Nephron progenitor cell (in vitro differentiated cells): ENCODE measurements at regions not wholly inside any gene's neighbourhood (a gene's known extent, or its start where the extent isn't known, plus 50 kb on each side); places are given as distances from the start of the nearest gene placed in this dataset.

Source experiments
- DNase-seq: peaks from one replicate; pipeline ENCODE4 v3.0.0; 2021
- H3K27ac Mint-ChIP-seq: 2 replicates; pipeline ENCODE4 v1.8.0; 2021; ENCODE audit warnings: mild to moderate bottlenecking, moderate library complexity, mixed read lengths
- H3K27me3 Mint-ChIP-seq: 2 replicates; pipeline ENCODE4 v1.8.0; 2021; ENCODE audit warnings: mild to moderate bottlenecking, low read depth, mixed read lengths; ENCODE audit not compliant: poor library complexity
- H3K36me3 Mint-ChIP-seq: 2 replicates; pipeline ENCODE4 v1.8.0; 2021; ENCODE audit warnings: low read depth, mixed read lengths
- H3K4me1 Mint-ChIP-seq: 2 replicates; pipeline ENCODE4 v1.8.0; 2021; ENCODE audit warnings: mixed read lengths
- H3K4me3 Mint-ChIP-seq: 2 replicates; pipeline ENCODE4 v1.8.0; 2021; ENCODE audit warnings: mild to moderate bottlenecking, moderate library complexity, mixed read lengths
- H3K9me3 Mint-ChIP-seq: 2 replicates; pipeline ENCODE4 v1.8.0; 2021; ENCODE audit warnings: mild to moderate bottlenecking, moderate library complexity, mixed read lengths
- TF ChIP-seq, protein P1 (sequence below): fragments of 200-600 bp; sonication (generic); IDR thresholded peaks from 2 replicates; pipeline ENCODE4 v1.5.0; 2021; ENCODE audit warnings: antibody characterized with exemption

GRCh38 chr9:27633764-27634163 is 60.5 kb upstream of the C9orf72 start:
- no peak for DNase-seq
- no peak overlapping the region for H3K27ac Mint-ChIP-seq
- no peaks in the 10 kb centered on the region for H3K4me1 Mint-ChIP-seq
- no peaks in the 10 kb centered on the region for H3K36me3 Mint-ChIP-seq
- peaks cover 6% of the 10 kb centered on the region for H3K9me3 Mint-ChIP-seq
- H3K27me3 Mint-ChIP-seq = peaks cover 3% of the 10 kb centered on the region
- TF ChIP-seq, protein P1, sequence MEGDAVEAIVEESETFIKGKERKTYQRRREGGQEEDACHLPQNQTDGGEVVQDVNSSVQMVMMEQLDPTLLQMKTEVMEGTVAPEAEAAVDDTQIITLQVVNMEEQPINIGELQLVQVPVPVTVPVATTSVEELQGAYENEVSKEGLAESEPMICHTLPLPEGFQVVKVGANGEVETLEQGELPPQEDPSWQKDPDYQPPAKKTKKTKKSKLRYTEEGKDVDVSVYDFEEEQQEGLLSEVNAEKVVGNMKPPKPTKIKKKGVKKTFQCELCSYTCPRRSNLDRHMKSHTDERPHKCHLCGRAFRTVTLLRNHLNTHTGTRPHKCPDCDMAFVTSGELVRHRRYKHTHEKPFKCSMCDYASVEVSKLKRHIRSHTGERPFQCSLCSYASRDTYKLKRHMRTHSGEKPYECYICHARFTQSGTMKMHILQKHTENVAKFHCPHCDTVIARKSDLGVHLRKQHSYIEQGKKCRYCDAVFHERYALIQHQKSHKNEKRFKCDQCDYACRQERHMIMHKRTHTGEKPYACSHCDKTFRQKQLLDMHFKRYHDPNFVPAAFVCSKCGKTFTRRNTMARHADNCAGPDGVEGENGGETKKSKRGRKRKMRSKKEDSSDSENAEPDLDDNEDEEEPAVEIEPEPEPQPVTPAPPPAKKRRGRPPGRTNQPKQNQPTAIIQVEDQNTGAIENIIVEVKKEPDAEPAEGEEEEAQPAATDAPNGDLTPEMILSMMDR = no peak
- no peak overlapping the region for H3K4me3 Mint-ChIP-seq

DNA sequence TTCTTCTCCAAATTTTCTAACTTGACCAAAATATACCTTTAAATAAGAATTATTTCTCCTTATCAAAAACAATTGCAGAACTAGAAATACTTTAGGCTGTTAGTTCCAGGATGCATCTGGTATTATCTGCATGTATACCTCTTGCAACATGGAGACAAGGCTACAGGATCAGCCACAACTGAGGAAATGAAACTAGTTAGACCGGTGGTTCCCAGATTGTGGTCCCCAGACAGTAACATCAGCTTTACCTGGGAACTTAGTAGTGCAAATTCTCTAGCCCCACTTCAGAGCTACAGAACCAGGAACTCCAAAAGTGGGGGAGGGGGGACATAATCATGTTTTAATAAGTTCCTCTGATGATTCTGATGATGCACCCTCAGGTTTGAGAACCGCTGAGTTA is 61.6 kb upstream of the C9orf72 start:
- Mint-ChIP-seq H3K27me3 (peaks cover 3% of the 10 kb centered on the region), H3K9me3 (peaks cover 6% of the 10 kb centered on the region), H3K4me3 (no peak overlapping the region), H3K36me3 (no peaks in the 10 kb centered on the region), H3K27ac (no peak overlapping the region), H3K4me1 (no peaks in the 10 kb centered on the region)
- TF ChIP-seq, protein P1 = no peak
- DNase-seq = no peak

GRCh38 chr9:27638716-27639115 is 65.4 kb upstream of the C9orf72 start:
- DNase-seq = no peak
- Mint-ChIP-seq H3K4me3 (no peak overlapping the region), H3K4me1 (no peaks in the 10 kb centered on the region), H3K36me3 (no peaks in the 10 kb centered on the region), H3K27me3 (peaks cover 3% of the 10 kb centered on the region), H3K27ac (no peak overlapping the region), H3K9me3 (no peaks in the 10 kb centered on the region)
- TF ChIP-seq, protein P1 = no peak

DNA sequence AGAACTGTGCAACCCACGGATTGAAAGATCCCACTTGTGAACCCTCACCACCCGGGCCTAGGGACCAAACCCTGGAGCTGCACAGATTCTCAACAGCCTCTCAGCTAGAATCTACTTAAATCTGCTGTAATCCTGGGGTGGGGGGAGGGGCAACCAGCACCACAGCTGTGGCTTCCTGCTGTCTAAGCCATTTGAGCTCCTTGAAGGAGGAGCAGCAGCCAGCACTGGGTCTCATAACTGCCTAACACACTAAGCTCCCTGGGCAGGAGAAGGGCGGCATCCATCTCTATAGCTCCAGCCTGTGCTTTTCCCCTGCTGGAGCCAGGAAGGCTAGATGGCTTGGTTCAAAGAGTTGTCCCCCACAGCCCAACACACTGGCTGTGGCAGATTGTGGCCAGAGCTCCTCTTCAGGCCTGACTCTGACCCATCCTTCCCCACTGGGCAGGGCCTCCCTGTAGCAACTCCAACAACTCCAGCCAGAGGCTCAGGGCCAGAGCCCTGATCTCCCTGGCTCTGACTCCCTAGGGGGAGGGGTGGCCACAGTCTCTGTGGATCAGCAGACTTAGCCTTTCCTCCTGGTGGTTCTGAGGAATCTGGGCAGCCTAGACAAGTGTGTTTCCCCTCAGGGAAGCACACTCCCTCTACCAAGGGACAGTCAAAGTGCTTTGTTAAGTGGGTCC is 72.0 kb upstream of the C9orf72 start:
- TF ChIP-seq, protein P1 = no peak
- H3K4me3 Mint-ChIP-seq = no peak overlapping the region
- H3K27ac Mint-ChIP-seq = no peak overlapping the region
- H3K4me1 Mint-ChIP-seq = no peaks in the 10 kb centered on the region
- no peak for DNase-seq
- peaks cover 34% of the 10 kb centered on the region for H3K9me3 Mint-ChIP-seq
- H3K27me3 Mint-ChIP-seq = no peaks in the 10 kb centered on the region
- no peaks in the 10 kb centered on the region for H3K36me3 Mint-ChIP-seq

DNA sequence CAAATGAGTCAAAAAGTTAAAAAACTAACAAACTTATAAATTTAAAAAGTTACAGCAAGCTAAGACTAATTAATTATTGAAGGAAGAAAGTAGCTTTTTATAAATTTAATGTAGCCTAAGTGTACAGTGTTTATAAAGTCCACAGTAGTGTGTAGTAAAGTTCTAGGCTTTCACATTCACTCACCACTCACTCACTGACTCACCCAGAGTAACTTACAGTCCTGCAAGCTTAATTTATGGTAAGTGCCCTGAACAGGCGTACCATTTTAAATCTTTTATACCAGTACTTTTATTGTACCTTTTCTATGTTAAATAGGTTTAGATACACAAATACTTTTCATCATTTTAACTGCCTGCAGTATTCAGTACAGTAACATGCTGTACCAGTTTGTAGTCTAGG is 80.0 kb upstream of the C9orf72 start:
- DNase-seq = no peak
- TF ChIP-seq, protein P1 = no peak
- Mint-ChIP-seq H3K4me3 (no peak overlapping the region), H3K9me3 (peaks cover 13% of the 10 kb centered on the region), H3K4me1 (no peaks in the 10 kb centered on the region), H3K27me3 (no peaks in the 10 kb centered on the region), H3K36me3 (no peaks in the 10 kb centered on the region), H3K27ac (no peak overlapping the region)

- Mint-ChIP-seq H3K4me3 (no peak overlapping the region), H3K27ac (peak overlapping the region; percentile 4), H3K36me3 (no peaks in the 10 kb centered on the region), H3K4me1 (no peaks in the 10 kb centered on the region), H3K27me3 (no peaks in the 10 kb centered on the region), H3K9me3 (peaks cover 7% of the 10 kb centered on the region)
- TF ChIP-seq, protein P1 = no peak
- no peak for DNase-seq
Observed at GRCh38 chr9:27653957-27654356, 80.7 kb upstream of the C9orf72 start.
